ENCODE measurements at regions not wholly inside any gene's neighbourhood (a gene's known extent, or its start where the extent isn't known, plus 50 kb on each side); places are given as distances from the start of the nearest gene placed in this dataset.
"Not testable (repeated sequence)": the region's sequence is repeated elsewhere in the genome, so short reads cannot be mapped to it uniquely, and the experiment has no call there.

DNA sequence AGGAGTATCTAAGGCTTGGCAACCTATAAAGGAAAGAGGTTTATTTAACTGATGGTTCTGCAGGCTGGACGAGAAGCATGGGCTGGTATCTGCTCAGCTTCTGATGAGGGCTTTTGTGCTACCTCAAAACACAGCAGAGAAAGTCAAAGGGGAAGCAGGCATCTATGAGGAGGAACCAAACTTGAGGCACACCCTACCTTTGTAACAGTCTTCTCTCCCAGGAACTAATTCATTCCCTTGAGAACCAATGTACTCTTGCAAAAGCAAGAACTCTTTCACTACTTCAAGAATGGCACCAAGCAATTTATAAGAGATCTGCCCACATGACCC lies 109.0 kb downstream of the CGGBP1 start:
- no peaks in the 10 kb centered on the region for H3K9me3 ChIP-seq
- TF ChIP-seq POLR2A (IDR thresholded peaks at IDR 0.05), result no peak
- TF ChIP-seq, protein P1, sequence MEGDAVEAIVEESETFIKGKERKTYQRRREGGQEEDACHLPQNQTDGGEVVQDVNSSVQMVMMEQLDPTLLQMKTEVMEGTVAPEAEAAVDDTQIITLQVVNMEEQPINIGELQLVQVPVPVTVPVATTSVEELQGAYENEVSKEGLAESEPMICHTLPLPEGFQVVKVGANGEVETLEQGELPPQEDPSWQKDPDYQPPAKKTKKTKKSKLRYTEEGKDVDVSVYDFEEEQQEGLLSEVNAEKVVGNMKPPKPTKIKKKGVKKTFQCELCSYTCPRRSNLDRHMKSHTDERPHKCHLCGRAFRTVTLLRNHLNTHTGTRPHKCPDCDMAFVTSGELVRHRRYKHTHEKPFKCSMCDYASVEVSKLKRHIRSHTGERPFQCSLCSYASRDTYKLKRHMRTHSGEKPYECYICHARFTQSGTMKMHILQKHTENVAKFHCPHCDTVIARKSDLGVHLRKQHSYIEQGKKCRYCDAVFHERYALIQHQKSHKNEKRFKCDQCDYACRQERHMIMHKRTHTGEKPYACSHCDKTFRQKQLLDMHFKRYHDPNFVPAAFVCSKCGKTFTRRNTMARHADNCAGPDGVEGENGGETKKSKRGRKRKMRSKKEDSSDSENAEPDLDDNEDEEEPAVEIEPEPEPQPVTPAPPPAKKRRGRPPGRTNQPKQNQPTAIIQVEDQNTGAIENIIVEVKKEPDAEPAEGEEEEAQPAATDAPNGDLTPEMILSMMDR (IDR thresholded peaks at IDR 0.05 in 4 of 5, conservative IDR thresholded peaks at IDR 0.05 in 1 of 5), result no peak
- intact Hi-C loops (cut with DNase I; ENCODE audit: low total_unique reads) (no loop called here), in situ Hi-C loops (cut with MboI; ENCODE audit: low sequenced_read_pairs in 4 of 4) (no loop called here)
- H3K4me3 ChIP-seq, result no peak overlapping the region
- ATAC-seq, result no peak
- DNase-seq, result no peak
- H3K27ac ChIP-seq, result no peak overlapping the region
- no peaks in the 10 kb centered on the region for H3K36me3 ChIP-seq
- H3K27me3 ChIP-seq, result no peaks in the 10 kb centered on the region
- H3K4me1 ChIP-seq, result no peaks in the 10 kb centered on the region

DNA sequence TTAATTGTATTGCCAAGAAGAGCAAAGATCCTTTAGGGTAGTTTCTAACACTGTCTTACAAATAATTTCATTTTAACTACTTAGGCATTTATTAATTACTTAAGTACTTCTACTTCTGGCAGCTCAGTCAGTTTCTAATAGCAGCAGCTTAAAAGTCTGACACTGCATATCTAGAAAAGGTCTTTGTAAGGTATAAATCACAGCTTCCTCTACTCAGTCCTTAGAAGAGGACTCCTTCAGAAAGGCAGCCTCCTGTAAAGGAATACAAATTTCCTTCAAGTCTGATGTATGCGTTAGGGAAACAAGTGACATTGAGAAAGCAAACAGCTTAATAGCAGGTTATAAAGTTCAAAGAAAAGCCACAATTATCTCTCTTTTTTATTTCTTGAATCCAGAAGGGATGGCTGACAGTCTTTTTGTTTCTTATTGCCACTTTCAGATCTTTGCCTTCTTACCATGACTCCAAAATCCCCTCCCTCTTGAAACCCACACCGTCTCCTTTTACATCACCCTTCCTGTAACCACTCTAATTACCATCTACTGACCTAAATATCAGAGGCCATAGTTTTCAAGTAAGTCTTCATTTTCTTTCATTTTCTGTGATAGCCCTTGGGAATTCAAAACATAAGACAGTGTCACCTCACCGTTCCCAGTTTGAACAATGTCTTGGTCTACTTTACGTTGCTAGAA lies 109.5 kb downstream of the CGGBP1 start:
- in situ Hi-C loops (cut with MboI; ENCODE audit: low sequenced_read_pairs in 4 of 4), result no loop called here
- Histone ChIP-seq H3K9me3 (no peaks in the 10 kb centered on the region), H3K4me1 (no peaks in the 10 kb centered on the region), H3K27me3 (no peaks in the 10 kb centered on the region), H3K4me3 (no peak overlapping the region), H3K36me3 (no peaks in the 10 kb centered on the region), H3K27ac (no peak overlapping the region)
- DNase-seq (no peak), ATAC-seq (no peak)
- intact Hi-C loops (cut with DNase I; ENCODE audit: low total_unique reads), result no loop called here
- no peak for TF ChIP-seq POLR2A (IDR thresholded peaks at IDR 0.05)
- TF ChIP-seq, protein P1 (IDR thresholded peaks at IDR 0.05 in 4 of 5, conservative IDR thresholded peaks at IDR 0.05 in 1 of 5), result no peak

DNA sequence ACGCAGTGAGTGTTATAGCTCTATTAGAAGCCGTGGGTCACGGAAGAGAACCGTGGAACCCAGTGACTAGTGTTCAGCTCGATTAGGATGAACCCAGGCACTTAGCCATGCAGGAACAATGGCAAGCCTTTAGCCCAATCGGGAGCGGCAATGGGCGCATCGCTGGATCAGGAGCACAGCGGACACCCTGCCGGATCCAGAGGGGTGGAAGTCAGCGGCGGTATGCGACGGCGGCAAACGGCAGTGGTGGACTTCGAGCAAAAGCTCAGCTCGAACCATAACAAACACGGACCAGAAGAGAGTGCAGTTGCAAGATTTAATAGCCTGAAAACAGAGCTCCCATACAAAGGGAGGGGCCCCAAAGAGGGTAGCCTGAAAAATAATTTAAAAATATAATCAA lies 112.8 kb downstream of the CGGBP1 start:
- in situ Hi-C loops (cut with MboI; ENCODE audit: low sequenced_read_pairs in 4 of 4); intact Hi-C loops (cut with DNase I; ENCODE audit: low total_unique reads); DNase-seq: not testable (repeated sequence)

DNA sequence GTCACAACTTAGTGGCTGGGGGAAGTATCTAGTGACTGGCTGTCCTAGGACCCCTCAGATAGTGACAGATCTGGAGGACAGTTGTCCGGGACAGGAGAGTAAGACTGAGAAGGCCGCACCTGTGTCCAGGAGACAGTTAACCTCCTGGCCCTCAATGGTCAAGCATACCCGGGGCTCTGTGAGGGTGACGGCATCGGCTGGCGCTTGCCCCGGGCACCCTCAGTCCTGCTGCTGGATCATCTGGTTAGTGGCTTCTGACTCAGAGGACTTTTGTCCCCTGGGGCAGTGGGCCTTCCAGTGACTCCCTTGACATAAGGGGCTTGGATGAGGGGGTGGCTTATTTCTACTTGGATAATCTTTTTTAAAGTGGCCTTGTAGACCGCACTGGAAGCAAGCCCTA lies 116.5 kb downstream of the CGGBP1 start:
- intact Hi-C loops (cut with DNase I; ENCODE audit: low total_unique reads); DNase-seq: not testable (repeated sequence)

More for the DNA sequence above, 112.8 kb downstream of the CGGBP1 start:
- H3K9me3 ChIP-seq, H3K4me1 ChIP-seq, H3K27ac ChIP-seq, ATAC-seq, H3K27me3 ChIP-seq, H3K4me3 ChIP-seq, H3K36me3 ChIP-seq: not testable (repeated sequence)

DNA sequence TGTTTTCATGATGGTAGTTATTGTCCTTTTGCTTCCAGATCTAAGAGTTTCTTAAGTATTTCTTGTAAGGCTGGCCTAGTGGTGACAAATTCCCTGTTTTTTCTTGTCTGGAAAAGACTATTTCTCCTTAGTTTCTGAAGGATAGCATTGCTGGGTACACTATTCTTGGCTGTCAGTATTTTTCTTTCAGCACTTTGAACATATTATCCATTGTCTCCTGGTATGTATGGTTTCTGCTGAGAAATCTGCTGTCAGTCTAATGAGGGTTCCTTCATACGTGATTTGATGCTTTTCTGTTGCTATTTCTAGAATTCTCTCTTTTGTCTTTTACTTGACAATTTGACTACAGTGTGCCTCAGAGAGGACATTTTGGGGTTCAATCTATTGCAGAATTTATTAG lies 134.3 kb downstream of the CGGBP1 start:
- H3K27ac ChIP-seq, result no peak overlapping the region
- H3K4me3 ChIP-seq, result no peak overlapping the region
- H3K9me3 ChIP-seq, result peaks cover 0 to 16% (median 0%) of the 10 kb centered on the region in 3 donors
- H3K27me3 ChIP-seq, result no peaks in the 10 kb centered on the region
- no peaks in the 10 kb centered on the region for H3K4me1 ChIP-seq
- intact Hi-C loops (cut with DNase I; ENCODE audit: low total_unique reads) (no loop called here), in situ Hi-C loops (cut with MboI; ENCODE audit: low sequenced_read_pairs in 4 of 4) (no loop called here)
- TF ChIP-seq POLR2A (IDR thresholded peaks at IDR 0.05), result no peak
- TF ChIP-seq, protein P1 (IDR thresholded peaks at IDR 0.05 in 4 of 5, conservative IDR thresholded peaks at IDR 0.05 in 1 of 5), result no peak
- DNase-seq (no peak), ATAC-seq (no peak)
- H3K36me3 ChIP-seq, result no peaks in the 10 kb centered on the region

More for the DNA sequence above, 116.5 kb downstream of the CGGBP1 start:
- H3K4me1 ChIP-seq; H3K36me3 ChIP-seq; H3K27ac ChIP-seq; H3K4me3 ChIP-seq; H3K27me3 ChIP-seq; H3K9me3 ChIP-seq; in situ Hi-C loops (cut with MboI; ENCODE audit: low sequenced_read_pairs in 4 of 4); ATAC-seq: not testable (repeated sequence)

DNA sequence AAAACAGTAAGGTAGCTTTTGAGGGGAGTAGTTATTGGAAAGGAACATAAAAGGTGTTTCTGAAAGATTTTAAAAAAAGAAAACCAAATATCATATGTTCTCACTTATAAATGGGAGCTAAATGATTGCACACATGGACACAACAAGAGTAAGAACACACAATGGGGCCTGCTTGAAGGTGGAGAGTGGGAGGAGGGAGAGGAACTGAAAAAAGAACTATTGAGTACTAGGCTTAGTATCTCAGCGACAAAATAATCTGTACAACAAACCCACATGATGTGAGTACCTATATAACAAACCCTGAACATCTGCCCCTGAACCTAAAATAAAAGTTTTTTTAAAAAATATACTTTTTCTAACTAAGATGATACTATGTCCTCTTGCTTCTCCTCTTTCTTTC lies 138.3 kb downstream of the CGGBP1 start:
- peaks cover 0 to 11% (median 0%) of the 10 kb centered on the region in 3 donors for H3K9me3 ChIP-seq
- H3K4me3 ChIP-seq, result no peak overlapping the region
- DNase-seq (no peak), ATAC-seq (no peak)
- H3K36me3 ChIP-seq, result no peaks in the 10 kb centered on the region
- H3K27ac ChIP-seq, result no peak overlapping the region
- no peaks in the 10 kb centered on the region for H3K4me1 ChIP-seq
- in situ Hi-C loops (cut with MboI; ENCODE audit: low sequenced_read_pairs in 4 of 4), result no loop called here
- TF ChIP-seq, protein P1 (IDR thresholded peaks at IDR 0.05 in 4 of 5, conservative IDR thresholded peaks at IDR 0.05 in 1 of 5), result no peak
- TF ChIP-seq POLR2A (IDR thresholded peaks at IDR 0.05), result no peak
- intact Hi-C loops (cut with DNase I; ENCODE audit: low total_unique reads), result no loop called here
- no peaks in the 10 kb centered on the region for H3K27me3 ChIP-seq

Data from gastrocnemius medialis (tissue), 4 donors.